Right cardiac atrium (tissue), 5 donors: ENCODE measurements at regions not wholly inside any gene's neighbourhood (a gene's known extent, or its start where the extent isn't known, plus 50 kb on each side); places are given as distances from the start of the nearest gene placed in this dataset.
"Not testable (repeated sequence)": the region's sequence is repeated elsewhere in the genome, so short reads cannot be mapped to it uniquely, and the experiment has no call there.

Source experiments
- ATAC-seq, 2 donors: fragments of 200-7000 bp; cut with Tn5 transposase; one replicate each; pipeline versions ENCODE4 v1.8.0 to v1.9.1; 2020; ENCODE audit warnings: moderate library complexity in 2 of 2, mild to moderate bottlenecking in 1 of 2
- DNase-seq, 3 donors: peaks; one replicate each; pipeline ENCODE4 v3.0.0-alpha.2; 2020
- H3K27ac ChIP-seq: one replicate; pipeline ENCODE4 v1.5.1; 2013; ENCODE audit warnings: mild to moderate bottlenecking, low read length, control low read depth, moderate library complexity
- H3K27me3 ChIP-seq: one replicate; pipeline ENCODE4 v1.6.1; 2013; ENCODE audit not compliant: control insufficient read depth, insufficient read depth
- H3K4me1 ChIP-seq: one replicate; pipeline ENCODE4 v1.6.1; 2013; ENCODE audit warnings: low read length; ENCODE audit not compliant: control insufficient read depth, insufficient read depth
- H3K4me3 ChIP-seq: one replicate; pipeline ENCODE4 v1.5.1; 2013; ENCODE audit warnings: low read length, control low read depth
- H3K9me3 ChIP-seq: one replicate; pipeline ENCODE4 v1.6.1; 2013; ENCODE audit warnings: low read length; ENCODE audit not compliant: control insufficient read depth
- WGBS: extraction: QIAGEN DNeasy Blood & Tissue Kit; methylation state at CpG from one replicate; pipeline ENCODE4 v1.1.7; 2013; 5-methylcytosine and 5-hydroxymethylcytosine counted together
- intact Hi-C, 4 donors: fragments of 100-400 bp; cut with DNase I; formaldehyde crosslinking; loops; one replicate each; pipeline versions ENCODE4 v1.11.0 to v1.14.0; 2022 to 2023
- donor health status: healthy with polysubstance abuse.
- donor health status: DM: no; HTN: yes; CAD: no.
- donor health status: DM: no; HTN: no; CAD: no.
- donor health status: DM: no; HTN: yes; CAD: no; lungs with severe emphysema.
- donor health status: DM: yes; HTN: yes; CAD: no.

GRCh38 chrX:65925005-65925404 lies 114.9 kb downstream of the VSIG4 start:
- intact Hi-C loops = no loop called here
- Histone ChIP-seq H3K9me3 (no peaks in the 10 kb centered on the region), H3K27ac (no peak overlapping the region), H3K4me3 (no peak overlapping the region), H3K4me1 (no peaks in the 10 kb centered on the region), H3K27me3 (no peaks in the 10 kb centered on the region)
- no peak for DNase-seq
- WGBS = 70% methylated on average over 3 of the region's 3 CpGs
- no peak for ATAC-seq

GRCh38 chrX:65921363-65921762 lies 118.5 kb downstream of the VSIG4 start:
- intact Hi-C loops = no loop called here
- Histone ChIP-seq H3K9me3 (no peaks in the 10 kb centered on the region), H3K4me3 (no peak overlapping the region), H3K27ac (no peak overlapping the region), H3K27me3 (no peaks in the 10 kb centered on the region), H3K4me1 (no peaks in the 10 kb centered on the region)
- DNase-seq (no peak), ATAC-seq (no peak)
- 64% methylated on average over 2 of the region's 2 CpGs for WGBS

- Histone ChIP-seq H3K27ac (no peak overlapping the region), H3K27me3 (no peaks in the 10 kb centered on the region)
- no peak for DNase-seq
Measured at GRCh38 chrX:65920620-65921019, 119.3 kb downstream of the VSIG4 start.

GRCh38 chrX:65910899-65911298 lies 129.0 kb downstream of the VSIG4 start:
- no peaks in the 10 kb centered on the region for H3K4me1 ChIP-seq
- H3K27me3 ChIP-seq = no peaks in the 10 kb centered on the region
- no peak for DNase-seq
- WGBS = 80% methylated on average over 3 of the region's 3 CpGs
- intact Hi-C loops = no loop called here
- no peak overlapping the region for H3K27ac ChIP-seq
- no peaks in the 10 kb centered on the region for H3K9me3 ChIP-seq
- H3K4me3 ChIP-seq = no peak overlapping the region
- no peak for ATAC-seq

More at GRCh38 chrX:65920620-65921019, 119.3 kb downstream of the VSIG4 start:
- no peaks in the 10 kb centered on the region for H3K9me3 ChIP-seq
- ATAC-seq = no peak
- no peaks in the 10 kb centered on the region for H3K4me1 ChIP-seq
- no peak overlapping the region for H3K4me3 ChIP-seq
- intact Hi-C loops = no loop called here
- 7% methylated on average over 1 of the region's 1 CpG for WGBS

DNA sequence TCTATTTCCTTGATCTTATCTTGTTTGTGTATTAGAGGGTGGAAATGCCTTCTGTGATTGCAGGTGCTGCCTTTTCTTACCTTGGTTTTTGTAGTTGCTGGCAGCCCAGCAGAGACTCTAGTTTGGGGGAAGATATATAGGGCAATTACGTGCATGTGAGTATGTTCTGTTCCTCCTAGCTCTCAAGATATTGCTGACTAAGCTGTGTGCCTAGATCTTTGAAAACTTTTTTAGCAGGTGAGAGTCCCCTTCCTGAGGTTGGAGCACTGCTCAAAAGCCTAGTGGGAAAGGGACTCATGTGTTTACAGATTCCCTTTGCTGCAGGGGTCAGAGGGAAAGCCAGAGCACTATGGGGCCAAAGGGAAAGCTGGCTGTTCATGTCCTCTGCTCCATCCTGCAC lies 136.1 kb downstream of the VSIG4 start:
- no peak for DNase-seq
- Histone ChIP-seq H3K27me3 (no peaks in the 10 kb centered on the region), H3K27ac (no peak overlapping the region), H3K4me1 (no peaks in the 10 kb centered on the region), H3K9me3 (no peaks in the 10 kb centered on the region), H3K4me3 (no peak overlapping the region)
- 74% methylated on average over 1 of the region's 1 CpG for WGBS
- ATAC-seq = no peak
- intact Hi-C loops = no loop called here

DNA sequence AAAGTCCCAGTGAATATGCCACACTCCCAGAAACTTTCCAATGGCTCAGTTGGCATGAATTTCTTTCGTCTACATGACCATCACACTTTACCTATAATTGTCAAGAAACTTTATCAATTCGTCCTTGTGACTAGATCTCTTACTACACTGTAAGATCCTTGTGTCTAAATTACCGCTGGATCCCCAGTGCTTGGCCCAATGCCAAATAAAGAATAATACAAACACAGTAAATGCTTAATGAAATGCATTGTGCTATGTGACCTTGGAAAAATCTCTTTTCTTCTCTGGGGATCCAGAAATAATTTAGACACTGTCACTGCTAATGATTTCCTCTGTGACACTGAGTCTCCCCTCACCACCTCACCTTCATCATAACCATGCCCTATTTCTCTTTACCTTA lies 137.9 kb downstream of the VSIG4 start:
- Histone ChIP-seq H3K27me3 (no peaks in the 10 kb centered on the region), H3K4me1 (no peaks in the 10 kb centered on the region), H3K9me3 (no peaks in the 10 kb centered on the region), H3K4me3 (no peak overlapping the region), H3K27ac (no peak overlapping the region)
- 67% methylated on average over 3 of the region's 3 CpGs for WGBS
- no peak for DNase-seq
- intact Hi-C loops = no loop called here
- ATAC-seq = no peak

DNA sequence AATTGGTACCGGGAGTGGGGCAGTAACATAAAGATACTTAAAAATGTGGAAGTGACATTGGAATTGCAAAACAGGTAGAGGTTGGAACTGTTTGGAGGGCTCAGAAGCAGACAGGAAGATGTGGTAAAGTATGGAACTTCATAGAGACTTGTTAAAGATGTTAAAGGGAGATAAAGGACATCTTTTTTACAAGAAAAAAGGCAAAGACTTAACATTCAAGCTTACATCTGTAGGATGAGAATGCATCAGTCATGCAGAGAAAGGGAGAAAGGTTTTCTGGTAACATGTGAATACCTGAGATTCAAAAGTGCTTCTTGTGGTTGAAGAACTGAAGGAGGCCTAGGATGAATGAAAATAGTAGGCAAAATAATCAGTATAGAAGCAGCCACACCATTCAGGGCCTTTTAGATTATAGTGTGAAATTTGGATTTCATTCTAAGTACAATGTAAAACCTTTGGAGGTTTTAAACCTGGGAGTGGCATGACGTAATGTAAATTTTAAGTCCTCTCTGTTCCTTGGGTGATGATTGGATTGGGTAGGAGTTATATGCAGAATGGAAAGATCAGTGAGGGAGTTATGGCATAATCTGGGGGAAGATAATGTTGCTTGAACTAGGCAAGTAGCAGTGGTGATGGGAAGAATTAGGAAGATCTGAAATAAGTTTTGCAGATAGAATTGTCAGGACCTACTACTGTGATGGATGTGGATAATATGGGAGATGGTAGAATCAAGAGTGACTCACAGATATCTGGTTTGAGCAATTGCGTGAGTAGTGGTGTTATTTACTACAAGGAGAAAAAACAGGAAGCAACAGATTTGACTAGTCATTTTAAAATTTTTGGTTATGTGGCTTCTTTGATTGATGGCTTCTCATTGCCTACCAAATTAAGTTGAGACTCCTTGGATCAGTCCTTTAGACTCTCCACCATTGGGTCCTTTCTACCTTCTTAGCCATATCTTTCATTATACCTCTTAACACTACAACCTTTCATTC lies 138.7 kb downstream of the VSIG4 start:
- Histone ChIP-seq H3K9me3 (no peaks in the 10 kb centered on the region), H3K27me3 (no peaks in the 10 kb centered on the region), H3K4me1 (no peaks in the 10 kb centered on the region), H3K4me3 (no peak overlapping the region), H3K27ac (no peak overlapping the region)
- intact Hi-C loops = no loop called here
- DNase-seq = no peak
- 89% methylated on average over 3 of the region's 3 CpGs for WGBS
- no peak for ATAC-seq

- H3K4me3 ChIP-seq = no peak overlapping the region
- no peaks in the 10 kb centered on the region for H3K27me3 ChIP-seq
- no peak for ATAC-seq
- H3K27ac ChIP-seq = no peak overlapping the region
- H3K9me3 ChIP-seq = no peaks in the 10 kb centered on the region
- no peaks in the 10 kb centered on the region for H3K4me1 ChIP-seq
- WGBS = 88% methylated on average over 8 of the region's 8 CpGs
- no peak for DNase-seq
- intact Hi-C loops = no loop called here
Measured at GRCh38 chrX:65894133-65894532, 145.7 kb downstream of the VSIG4 start.

GRCh38 chrX:65891817-65892216 lies 148.1 kb downstream of the VSIG4 start:
- ATAC-seq, H3K9me3 ChIP-seq, intact Hi-C loops, DNase-seq, H3K27ac ChIP-seq, H3K4me1 ChIP-seq, H3K4me3 ChIP-seq, H3K27me3 ChIP-seq: not testable (repeated sequence)
- WGBS = 70% methylated on average over 2 of the region's 2 CpGs

GRCh38 chrX:65888150-65888549 lies 151.7 kb downstream of the VSIG4 start:
- not testable (repeated sequence) for H3K4me1 ChIP-seq, DNase-seq

DNA sequence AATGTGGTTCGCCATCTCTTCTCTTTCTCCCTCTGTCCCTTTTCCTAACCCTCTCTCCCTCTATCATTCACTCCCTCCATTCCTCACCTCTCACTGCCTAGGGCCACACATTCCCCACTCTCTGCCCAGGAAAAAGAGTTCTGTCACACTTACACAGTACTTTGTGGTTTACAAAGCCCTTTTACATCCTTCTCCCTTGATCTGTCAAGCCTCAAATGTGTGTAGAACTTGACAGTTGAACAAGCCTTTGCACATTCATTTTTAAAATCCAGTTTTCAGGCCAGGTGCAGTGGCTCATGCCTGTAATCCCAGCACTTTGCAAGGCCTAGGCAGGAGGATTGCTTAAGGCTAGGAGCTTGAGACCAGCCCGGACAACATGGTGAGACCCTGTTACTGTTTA lies 156.3 kb downstream of the VSIG4 start:
- no peaks in the 10 kb centered on the region for H3K9me3 ChIP-seq
- no peaks in the 10 kb centered on the region for H3K27me3 ChIP-seq
- H3K4me3 ChIP-seq = no peak overlapping the region
- H3K27ac ChIP-seq = no peak overlapping the region
- H3K4me1 ChIP-seq = no peaks in the 10 kb centered on the region
- DNase-seq = no peak
- intact Hi-C loops = no loop called here
- 87% methylated on average over 2 of the region's 2 CpGs for WGBS
- ATAC-seq = no peak

More at GRCh38 chrX:65888150-65888549, 151.7 kb downstream of the VSIG4 start:
- H3K9me3 ChIP-seq, H3K4me3 ChIP-seq, intact Hi-C loops, H3K27me3 ChIP-seq, H3K27ac ChIP-seq, ATAC-seq: not testable (repeated sequence)
- 100% methylated on average over 1 of the region's 1 CpG for WGBS
